Coronary artery (tissue), 2 donors: ENCODE measurements at regions not wholly inside any gene's neighbourhood (a gene's known extent, or its start where the extent isn't known, plus 50 kb on each side); places are given as distances from the start of the nearest gene placed in this dataset.

Experiments used
- DNase-seq: peaks from one replicate; pipeline ENCODE4 v3.0.0-alpha.2; 2017; ENCODE audit warnings: low spot score
- H3K27ac ChIP-seq, 2 donors: fragments of 200-600 bp; sonication (generic); one replicate each; pipeline ENCODE4 v1.5.1; 2016 to 2019
- H3K4me3 ChIP-seq: fragments of 200-600 bp; sonication (generic); 2 replicates; pipeline ENCODE4 v1.5.1; 2016; ENCODE audit warnings: mild to moderate bottlenecking, moderate library complexity
- CTCF ChIP-seq: fragments of 200-600 bp; sonication (generic); IDR thresholded peaks from one replicate; pipeline ENCODE4 v1.5.1; 2019; ENCODE audit warnings: antibody characterized with exemption

- TF ChIP-seq CTCF: no peak
- no peak for DNase-seq
- Histone ChIP-seq H3K4me3 (no peak overlapping the region), H3K27ac (no peak overlapping the region)
Measured at GRCh38 chr12:105480162-105480561, 149.7 kb downstream of the C12orf75 start.

- TF ChIP-seq CTCF: no peak
- no peak for DNase-seq
- no peak overlapping the region for H3K4me3 ChIP-seq
- no peak overlapping the region for H3K27ac ChIP-seq
Measured at GRCh38 chr12:105481392-105482300, 151.2 kb downstream of the C12orf75 start.

- Histone ChIP-seq H3K4me3 (no peak overlapping the region), H3K27ac (no peak overlapping the region)
- TF ChIP-seq CTCF: no peak
- no peak for DNase-seq
Measured at GRCh38 chr12:105482951-105483350, 152.5 kb downstream of the C12orf75 start.

- Histone ChIP-seq H3K27ac (no peak overlapping the region), H3K4me3 (no peak overlapping the region)
- no peak for DNase-seq
- TF ChIP-seq CTCF: no peak
Measured at GRCh38 chr12:105483691-105484090, 153.2 kb downstream of the C12orf75 start.

DNA sequence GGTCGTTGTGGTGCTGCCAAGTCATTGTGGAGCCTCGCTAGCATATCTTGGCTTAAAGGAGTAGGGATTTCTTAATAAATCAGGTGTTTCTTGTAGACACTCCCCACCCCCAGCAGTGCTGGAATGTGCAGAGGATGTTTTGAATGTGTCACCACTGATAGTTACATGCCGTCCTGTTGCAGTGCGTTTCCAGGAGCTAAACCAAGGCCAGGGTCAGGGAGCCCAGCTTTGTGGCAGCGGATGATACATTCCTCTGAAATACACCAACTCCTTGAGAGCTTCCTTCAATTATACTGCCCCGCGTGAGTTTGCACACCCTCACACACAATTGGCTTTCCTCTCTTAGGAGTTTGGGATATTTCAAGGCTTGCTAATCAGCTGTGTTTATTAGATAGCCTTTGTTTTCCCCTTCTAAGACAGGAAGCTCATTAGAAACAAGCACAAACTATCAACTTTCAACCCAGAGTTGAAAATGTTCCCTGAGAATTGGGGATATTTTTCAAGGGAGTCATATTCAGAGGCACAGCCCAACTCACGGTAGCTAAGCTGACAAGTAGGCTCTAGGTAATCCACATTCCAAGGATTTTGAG lies 154.9 kb downstream of the C12orf75 start:
- TF ChIP-seq CTCF: no peak
- Histone ChIP-seq H3K27ac (peak overlapping the region in 1 of 2 donors; percentile 33), H3K4me3 (no peak overlapping the region)
- DNase-seq: no peak

DNA sequence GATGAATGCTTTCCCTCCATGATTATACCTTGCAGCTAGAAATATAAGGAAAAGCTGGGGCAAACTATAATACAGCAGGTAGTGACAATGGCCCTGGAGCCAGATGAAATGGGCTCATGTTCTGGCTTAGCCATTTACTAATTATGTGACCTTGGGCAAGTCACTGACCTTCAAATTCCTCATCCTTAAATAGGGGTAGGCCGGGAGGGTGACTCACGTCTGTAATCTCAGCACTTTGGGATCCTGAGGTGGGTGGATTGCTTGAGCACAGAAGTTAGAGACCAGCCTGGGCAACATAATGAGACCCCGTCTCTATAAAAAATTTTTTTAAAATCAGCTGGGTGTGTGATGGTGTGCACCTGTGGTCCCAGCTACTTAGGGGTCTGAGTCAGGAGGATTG lies 155.4 kb downstream of the C12orf75 start:
- H3K4me3 ChIP-seq: no peak overlapping the region
- DNase-seq: no peak
- no peak for TF ChIP-seq CTCF
- H3K27ac ChIP-seq: peak overlapping the region in 1 of 2 donors; percentile 33

- no peak for DNase-seq
- no peak overlapping the region for H3K27ac ChIP-seq
- TF ChIP-seq CTCF: no peak
- H3K4me3 ChIP-seq: no peak overlapping the region
Measured at GRCh38 chr12:105487963-105488362, 157.5 kb downstream of the C12orf75 start.
